Neural progenitor cell (in vitro differentiated cells): ENCODE measurements at regions not wholly inside any gene's neighbourhood (a gene's known extent, or its start where the extent isn't known, plus 50 kb on each side); places are given as distances from the start of the nearest gene placed in this dataset.

Experiments used
- CTCF ChIP-seq: fragments of 200-600 bp; sonication (generic); IDR thresholded peaks from 2 replicates; pipeline ENCODE4 v1.5.1; 2017; ENCODE audit warnings: antibody characterized with exemption, mild to moderate bottlenecking
- EZH2 ChIP-seq: fragments of 200-600 bp; sonication (generic); IDR thresholded peaks from 2 replicates; pipeline ENCODE4 v1.6.1; 2017; ENCODE audit warnings: antibody characterized with exemption, mild to moderate bottlenecking, moderate library complexity
- EZH2phosphoT487 ChIP-seq: fragments of 200-600 bp; sonication (generic); IDR thresholded peaks from 2 replicates; pipeline ENCODE4 v1.6.1; 2017; ENCODE audit warnings: antibody characterized with exemption

GRCh38 chr2:220890931-220891330 is 681.2 kb downstream of the EPHA4 start:
- TF ChIP-seq CTCF (no peak), EZH2 (no peak), EZH2phosphoT487 (no peak)
